ENCODE measurements at regions not wholly inside any gene's neighbourhood (a gene's known extent, or its start where the extent isn't known, plus 50 kb on each side); places are given as distances from the start of the nearest gene placed in this dataset.

DNA sequence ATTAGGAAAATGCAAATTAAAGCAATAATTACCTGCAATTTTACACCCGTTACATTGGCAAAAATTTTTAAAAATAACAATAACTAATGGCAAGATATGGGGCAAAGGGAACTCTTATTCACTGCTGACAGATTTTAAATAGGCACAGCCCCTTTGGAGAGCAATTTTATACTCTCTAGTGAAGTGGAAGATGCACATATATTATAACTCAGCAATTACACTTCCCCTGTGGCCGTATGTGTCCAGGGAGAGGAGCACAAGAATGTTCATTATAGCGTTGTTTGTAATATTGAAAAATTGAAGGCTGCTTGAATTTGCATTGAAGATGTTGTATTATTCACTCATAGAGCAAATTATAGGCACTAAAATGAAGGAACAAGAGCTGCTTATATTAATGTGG lies 488.3 kb upstream of the ATXN7L3B start:
- TF ChIP-seq, protein P1, sequence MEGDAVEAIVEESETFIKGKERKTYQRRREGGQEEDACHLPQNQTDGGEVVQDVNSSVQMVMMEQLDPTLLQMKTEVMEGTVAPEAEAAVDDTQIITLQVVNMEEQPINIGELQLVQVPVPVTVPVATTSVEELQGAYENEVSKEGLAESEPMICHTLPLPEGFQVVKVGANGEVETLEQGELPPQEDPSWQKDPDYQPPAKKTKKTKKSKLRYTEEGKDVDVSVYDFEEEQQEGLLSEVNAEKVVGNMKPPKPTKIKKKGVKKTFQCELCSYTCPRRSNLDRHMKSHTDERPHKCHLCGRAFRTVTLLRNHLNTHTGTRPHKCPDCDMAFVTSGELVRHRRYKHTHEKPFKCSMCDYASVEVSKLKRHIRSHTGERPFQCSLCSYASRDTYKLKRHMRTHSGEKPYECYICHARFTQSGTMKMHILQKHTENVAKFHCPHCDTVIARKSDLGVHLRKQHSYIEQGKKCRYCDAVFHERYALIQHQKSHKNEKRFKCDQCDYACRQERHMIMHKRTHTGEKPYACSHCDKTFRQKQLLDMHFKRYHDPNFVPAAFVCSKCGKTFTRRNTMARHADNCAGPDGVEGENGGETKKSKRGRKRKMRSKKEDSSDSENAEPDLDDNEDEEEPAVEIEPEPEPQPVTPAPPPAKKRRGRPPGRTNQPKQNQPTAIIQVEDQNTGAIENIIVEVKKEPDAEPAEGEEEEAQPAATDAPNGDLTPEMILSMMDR (IDR thresholded peaks at IDR 0.05; ENCODE audit: low read length), result no peak
- no peak for TF ChIP-seq EZH2 (optimal IDR thresholded peaks at IDR 0.05; ENCODE audit: low read depth, low read length)

Measured in MM.1S (cell line).